D721Med (cell line): ENCODE measurements at regions not wholly inside any gene's neighbourhood (a gene's known extent, or its start where the extent isn't known, plus 50 kb on each side); places are given as distances from the start of the nearest gene placed in this dataset.
"Not testable (repeated sequence)": the region's sequence is repeated elsewhere in the genome, so short reads cannot be mapped to it uniquely, and the experiment has no call there.

Source experiments
- DNase-seq: peaks from one replicate; pipeline ENCODE4 v3.0.0; 2011; ENCODE audit warnings: low spot score; ENCODE audit not compliant: insufficient read length
- FAIRE-seq: peaks from 2 replicates; lab custom pipeline; 2011; peaks lifted over from hg19 to GRCh38; lab: Jason Lieb, UNC
- CTCF ChIP-seq: IDR thresholded peaks from 2 replicates; pipeline ENCODE4 v1.5.1; 2012; ENCODE audit warnings: mild to moderate bottlenecking, control low read depth; ENCODE audit not compliant: insufficient read depth; ENCODE audit errors: missing control alignments

DNA sequence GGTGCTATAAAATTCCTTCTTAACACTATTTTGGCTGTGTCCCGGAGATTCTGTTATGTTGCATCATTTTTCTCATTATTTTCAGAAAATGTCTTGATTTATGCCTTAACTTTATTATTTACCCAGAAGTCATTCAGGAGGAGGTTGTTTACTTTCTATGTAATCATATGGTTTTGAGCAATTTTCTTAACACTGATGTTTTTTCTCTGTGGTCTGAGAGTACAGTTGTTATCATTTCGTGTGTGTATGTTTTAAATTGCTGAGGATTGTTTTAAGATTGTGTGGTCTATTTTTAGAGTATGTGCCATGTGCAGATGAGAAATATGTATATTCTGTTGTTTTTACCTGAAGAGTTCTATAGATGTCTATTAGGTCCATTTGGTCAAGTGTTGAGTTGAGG is 498.1 kb upstream of the ZNF608 start:
- no peak for FAIRE-seq
- DNase-seq = no peak
- TF ChIP-seq CTCF = no peak

DNA sequence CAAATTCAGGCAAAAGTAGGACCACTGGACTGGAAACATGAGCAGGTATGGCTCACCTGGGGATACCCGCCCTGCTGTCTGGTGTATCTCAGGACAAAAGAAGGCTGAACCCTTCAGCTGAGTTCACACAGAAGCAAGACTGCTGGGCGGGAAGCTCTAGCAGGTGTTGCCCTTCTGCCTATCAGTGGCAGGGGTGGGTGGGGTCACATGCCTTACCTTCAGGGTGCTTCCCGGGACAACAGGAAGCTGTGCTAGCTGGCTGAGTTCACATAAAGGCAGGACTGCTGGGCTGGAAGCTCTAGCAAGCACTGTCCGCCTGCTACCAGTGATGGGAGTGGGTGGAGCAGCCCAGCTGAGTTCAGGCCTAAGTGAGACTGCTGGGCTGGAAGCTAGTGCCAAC is 498.8 kb upstream of the ZNF608 start:
- no peak for TF ChIP-seq CTCF
- DNase-seq = no peak
- no peak for FAIRE-seq

GRCh38 chr5:125249400-125249799 is 503.0 kb upstream of the ZNF608 start:
- TF ChIP-seq CTCF = no peak
- no peak for DNase-seq
- no peak for FAIRE-seq

GRCh38 chr5:125251703-125252102 is 505.3 kb upstream of the ZNF608 start:
- no peak for TF ChIP-seq CTCF
- DNase-seq (no peak), FAIRE-seq (peak; percentile 35)

DNA sequence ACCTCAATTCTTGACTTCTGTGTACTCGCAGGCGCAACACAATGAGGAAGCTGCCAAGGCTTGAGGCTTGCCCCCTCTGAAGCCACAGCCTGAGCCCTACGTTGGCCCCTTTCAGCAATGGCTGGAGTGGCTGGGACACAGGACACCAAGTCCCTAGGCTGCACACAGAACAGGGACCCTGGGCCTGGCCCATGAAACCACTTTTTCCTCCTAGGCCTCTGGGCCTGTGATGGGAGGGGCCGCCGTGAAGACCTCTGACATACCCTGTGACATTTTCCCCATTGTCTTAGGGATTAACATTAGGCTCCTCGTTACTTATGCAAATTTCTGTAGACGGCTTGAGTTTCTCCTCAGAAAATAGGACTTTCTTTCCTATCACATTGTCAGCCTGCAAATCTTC is 507.2 kb upstream of the ZNF608 start:
- not testable (repeated sequence) for FAIRE-seq

DNA sequence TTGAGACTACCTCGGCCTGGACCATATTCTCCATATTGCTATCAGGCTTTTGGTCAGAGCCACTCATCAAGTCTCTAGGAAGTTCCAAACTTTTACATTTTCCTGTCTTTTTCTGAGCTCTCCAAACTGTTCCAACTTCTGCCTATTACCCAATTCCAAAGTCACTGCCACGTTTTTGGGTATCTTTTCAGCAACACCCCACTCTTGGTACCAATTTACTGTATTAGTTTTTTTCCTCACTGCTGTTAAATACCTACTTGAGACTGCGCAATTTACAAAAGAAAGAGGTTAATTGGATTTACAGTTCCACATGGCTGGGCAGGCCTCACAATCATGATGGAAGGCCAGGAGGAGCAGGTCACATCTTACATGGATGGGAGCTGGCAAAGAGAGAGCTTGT is 507.8 kb upstream of the ZNF608 start:
- no peak for FAIRE-seq
- DNase-seq = no peak
- no peak for TF ChIP-seq CTCF

More for the DNA sequence above, 507.2 kb upstream of the ZNF608 start:
- not testable (repeated sequence) for DNase-seq

GRCh38 chr5:125256296-125256695 is 509.9 kb upstream of the ZNF608 start:
- no peak for DNase-seq
- no peak for FAIRE-seq
- TF ChIP-seq CTCF = no peak
